ENCODE measurements at regions not wholly inside any gene's neighbourhood (a gene's known extent, or its start where the extent isn't known, plus 50 kb on each side); places are given as distances from the start of the nearest gene placed in this dataset.

GRCh38 chr3:176554264-176554663 lies 643.0 kb downstream of the TBL1XR1 start:
- H3K9me3 ChIP-seq (ENCODE audit: insufficient read depth, low read length, severe bottlenecking), result no peaks in the 10 kb centered on the region
- no peak overlapping the region for H2AFZ ChIP-seq (ENCODE audit: low read depth, low read length)
- H4K20me1 ChIP-seq (ENCODE audit: insufficient read depth, low read length), result no peaks in the 10 kb centered on the region
- no peak for TF ChIP-seq EZH2 (IDR thresholded peaks at IDR 0.05; ENCODE audit: borderline replicate concordance, low read depth, low read length, severe bottlenecking)
- no peak for TF ChIP-seq CTCF (IDR thresholded peaks at IDR 0.05; ENCODE audit: borderline replicate concordance, extremely low read depth, low read length, poor library complexity, severe bottlenecking)
- no peak for ATAC-seq (ENCODE audit: insufficient read depth, low read depth)
- no peak overlapping the region for H3K9ac ChIP-seq (ENCODE audit: low read depth, low read length)
- no peaks in the 10 kb centered on the region for H3K79me2 ChIP-seq (ENCODE audit: insufficient read depth, low read length)
- no peak for DNase-seq
- H3K4me1 ChIP-seq (ENCODE audit: insufficient read depth, low read length), result no peaks in the 10 kb centered on the region
- H3K4me2 ChIP-seq (ENCODE audit: insufficient read depth, low read length), result no peak overlapping the region
- H3K4me3 ChIP-seq (ENCODE audit: low read depth in 1 of 2, low read length in 2 of 2), result no peak overlapping the region
- H3K36me3 ChIP-seq (ENCODE audit: insufficient read depth, low read length), result no peaks in the 10 kb centered on the region
- no peaks in the 10 kb centered on the region for H3K27me3 ChIP-seq (ENCODE audit: insufficient read depth, low read length, poor library complexity)
- H3K27ac ChIP-seq (ENCODE audit: low read length), result no peak overlapping the region

- Histone ChIP-seq H3K9me3 (ENCODE audit: insufficient read depth, low read length, severe bottlenecking) (no peaks in the 10 kb centered on the region), H3K27ac (ENCODE audit: low read length) (no peak overlapping the region), H3K4me2 (ENCODE audit: insufficient read depth, low read length) (no peak overlapping the region), H3K79me2 (ENCODE audit: insufficient read depth, low read length) (no peaks in the 10 kb centered on the region), H3K4me3 (ENCODE audit: low read depth in 1 of 2, low read length in 2 of 2) (no peak overlapping the region), H3K9ac (ENCODE audit: low read depth, low read length) (no peak overlapping the region), H3K36me3 (ENCODE audit: insufficient read depth, low read length) (no peaks in the 10 kb centered on the region), H3K27me3 (ENCODE audit: insufficient read depth, low read length, poor library complexity) (no peaks in the 10 kb centered on the region), H2AFZ (ENCODE audit: low read depth, low read length) (no peak overlapping the region), H4K20me1 (ENCODE audit: insufficient read depth, low read length) (no peaks in the 10 kb centered on the region), H3K4me1 (ENCODE audit: insufficient read depth, low read length) (no peaks in the 10 kb centered on the region)
- ATAC-seq (ENCODE audit: insufficient read depth, low read depth), result no peak
- no peak for DNase-seq
- TF ChIP-seq CTCF (IDR thresholded peaks at IDR 0.05; ENCODE audit: borderline replicate concordance, extremely low read depth, low read length, poor library complexity, severe bottlenecking) (no peak), EZH2 (IDR thresholded peaks at IDR 0.05; ENCODE audit: borderline replicate concordance, low read depth, low read length, severe bottlenecking) (no peak)
Observed at GRCh38 chr3:176526942-176527341, 670.3 kb downstream of the TBL1XR1 start.

GRCh38 chr3:176526225-176526624 lies 671.1 kb downstream of the TBL1XR1 start:
- Histone ChIP-seq H3K36me3 (ENCODE audit: insufficient read depth, low read length) (no peaks in the 10 kb centered on the region), H3K27me3 (ENCODE audit: insufficient read depth, low read length, poor library complexity) (no peaks in the 10 kb centered on the region), H3K79me2 (ENCODE audit: insufficient read depth, low read length) (no peaks in the 10 kb centered on the region), H3K9me3 (ENCODE audit: insufficient read depth, low read length, severe bottlenecking) (no peaks in the 10 kb centered on the region), H2AFZ (ENCODE audit: low read depth, low read length) (no peak overlapping the region), H3K4me1 (ENCODE audit: insufficient read depth, low read length) (no peaks in the 10 kb centered on the region), H3K4me3 (ENCODE audit: low read depth in 1 of 2, low read length in 2 of 2) (no peak overlapping the region), H4K20me1 (ENCODE audit: insufficient read depth, low read length) (no peaks in the 10 kb centered on the region), H3K4me2 (ENCODE audit: insufficient read depth, low read length) (no peak overlapping the region), H3K9ac (ENCODE audit: low read depth, low read length) (no peak overlapping the region), H3K27ac (ENCODE audit: low read length) (no peak overlapping the region)
- DNase-seq, result no peak
- ATAC-seq (ENCODE audit: insufficient read depth, low read depth), result no peak
- TF ChIP-seq EZH2 (IDR thresholded peaks at IDR 0.05; ENCODE audit: borderline replicate concordance, low read depth, low read length, severe bottlenecking), result no peak
- no peak for TF ChIP-seq CTCF (IDR thresholded peaks at IDR 0.05; ENCODE audit: borderline replicate concordance, extremely low read depth, low read length, poor library complexity, severe bottlenecking)

GRCh38 chr3:176523114-176523513 lies 674.2 kb downstream of the TBL1XR1 start:
- no peak for DNase-seq
- no peak overlapping the region for H3K4me2 ChIP-seq (ENCODE audit: insufficient read depth, low read length)
- H3K9ac ChIP-seq (ENCODE audit: low read depth, low read length), result no peak overlapping the region
- no peak overlapping the region for H3K27ac ChIP-seq (ENCODE audit: low read length)
- no peak for ATAC-seq (ENCODE audit: insufficient read depth, low read depth)
- no peaks in the 10 kb centered on the region for H3K9me3 ChIP-seq (ENCODE audit: insufficient read depth, low read length, severe bottlenecking)
- H2AFZ ChIP-seq (ENCODE audit: low read depth, low read length), result no peak overlapping the region
- TF ChIP-seq EZH2 (IDR thresholded peaks at IDR 0.05; ENCODE audit: borderline replicate concordance, low read depth, low read length, severe bottlenecking) (no peak), CTCF (IDR thresholded peaks at IDR 0.05; ENCODE audit: borderline replicate concordance, extremely low read depth, low read length, poor library complexity, severe bottlenecking) (no peak)
- H3K36me3 ChIP-seq (ENCODE audit: insufficient read depth, low read length), result no peaks in the 10 kb centered on the region
- H3K4me3 ChIP-seq (ENCODE audit: low read depth in 1 of 2, low read length in 2 of 2), result no peak overlapping the region
- no peaks in the 10 kb centered on the region for H3K27me3 ChIP-seq (ENCODE audit: insufficient read depth, low read length, poor library complexity)
- no peaks in the 10 kb centered on the region for H3K79me2 ChIP-seq (ENCODE audit: insufficient read depth, low read length)
- H3K4me1 ChIP-seq (ENCODE audit: insufficient read depth, low read length), result no peaks in the 10 kb centered on the region
- H4K20me1 ChIP-seq (ENCODE audit: insufficient read depth, low read length), result no peaks in the 10 kb centered on the region
